ENCODE measurements at regions not wholly inside any gene's neighbourhood (a gene's known extent, or its start where the extent isn't known, plus 50 kb on each side); places are given as distances from the start of the nearest gene placed in this dataset.

- TF ChIP-seq CTCF (IDR thresholded peaks at IDR 0.05; ENCODE audit: low read length) (no peak), EZH2phosphoT487 (IDR thresholded peaks at IDR 0.05; ENCODE audit: low read length) (no peak), EZH2 (optimal IDR thresholded peaks at IDR 0.05; ENCODE audit: low read depth, low read length) (no peak)
Observed at GRCh38 chr9:19527663-19528062, 118.9 kb downstream of the ACER2 start.

All from MM.1S (cell line).